A673 (cell line): ENCODE measurements at regions not wholly inside any gene's neighbourhood (a gene's known extent, or its start where the extent isn't known, plus 50 kb on each side); places are given as distances from the start of the nearest gene placed in this dataset.

ENCODE experiments used
- BruUV-seq: library from RNA; stranded (reverse); fragments of 400-500 nt; replicated peaks from 2 replicates; lab custom pipeline; 2021; lab: Mats Ljungman, UMichigan
- CTCF ChIA-PET: fragments of 300-600 bp; sonication (Branson Sonifier 250); formaldehyde crosslinking; loops from one replicate; lab custom pipeline; 2022; ENCODE audit warnings: antibody characterized with exemption; lab: Charles Lee
- POLR2A ChIA-PET: fragments of 300-600 bp; sonication (Branson Sonifier 250); formaldehyde crosslinking; loops from one replicate; lab custom pipeline; 2022; ENCODE audit warnings: antibody characterized with exemption; ENCODE audit not compliant: low non-redundant PET; lab: Charles Lee
- DNase-seq: peaks from one replicate; pipeline ENCODE4 v3.0.0-alpha.2; 2015; ENCODE audit warnings: low spot score
- H3K27ac ChIP-seq: fragments of 200-600 bp; sonication (generic); 2 replicates; pipeline ENCODE4 v1.5.1; 2016; ENCODE audit warnings: mixed run types, low read depth, mild to moderate bottlenecking, mixed read lengths, antibody characterized with exemption, low read length; ENCODE audit not compliant: poor library complexity, severe bottlenecking
- H3K27me3 ChIP-seq: fragments of 200-600 bp; sonication (generic); replicated peaks from 2 replicates; pipeline ENCODE4 v1.6.1; 2017; ENCODE audit warnings: mixed run types, low read depth, mild to moderate bottlenecking, mixed read lengths, antibody characterized with exemption, low read length; ENCODE audit not compliant: insufficient read depth, poor library complexity
- H3K36me3 ChIP-seq: fragments of 200-600 bp; sonication (generic); 2 replicates; pipeline ENCODE4 v1.6.1; 2016; ENCODE audit warnings: mixed run types, mild to moderate bottlenecking, mixed read lengths, antibody characterized with exemption, low read length; ENCODE audit not compliant: insufficient read depth, poor library complexity, severe bottlenecking
- H3K4me1 ChIP-seq: fragments of 200-600 bp; sonication (generic); 2 replicates; pipeline ENCODE4 v1.6.1; 2017; ENCODE audit warnings: mixed run types, mild to moderate bottlenecking, mixed read lengths, antibody characterized with exemption, low read length; ENCODE audit not compliant: insufficient read depth, poor library complexity, severe bottlenecking
- H3K4me3 ChIP-seq: fragments of 200-600 bp; sonication (generic); 2 replicates; pipeline ENCODE4 v1.5.1; 2016; ENCODE audit warnings: low read depth, mixed run types, mild to moderate bottlenecking, mixed read lengths, low read length; ENCODE audit not compliant: poor library complexity, severe bottlenecking
- H3K9me3 ChIP-seq: fragments of 200-600 bp; sonication (generic); 2 replicates; pipeline ENCODE4 v1.6.1; 2016; ENCODE audit warnings: mixed run types, low read depth, mild to moderate bottlenecking, mixed read lengths, antibody characterized with exemption, low read length; ENCODE audit not compliant: poor library complexity, severe bottlenecking
- EZH2 ChIP-seq: fragments of 200-600 bp; sonication (generic); IDR thresholded peaks from 2 replicates; pipeline ENCODE4 v1.6.1; 2017; ENCODE audit warnings: borderline replicate concordance, low read depth, mild to moderate bottlenecking, mixed read lengths, antibody characterized with exemption, low read length; ENCODE audit not compliant: poor library complexity, severe bottlenecking
- intact Hi-C: fragments of 100-400 bp; cut with micrococcal nuclease; formaldehyde crosslinking; loops from one replicate; pipeline ENCODE4 v1.10.0; 2022; ENCODE audit not compliant: unreplicated experiment
- TF ChIP-seq, protein P1 (sequence below): fragments of 300-800, 200-600 bp; sonication (generic); conservative IDR thresholded peaks from 2 replicates; pipeline ENCODE4 v1.5.1; 2017; ENCODE audit warnings: low read depth, mild to moderate bottlenecking, antibody characterized with exemption, low read length, moderate library complexity, mixed read lengths

GRCh38 chr6:112594886-112595594, 247.9 kb downstream of the RFPL4B start:
- ChIA-PET CTCF (no interaction called here), POLR2A (no interaction called here)
- no peak overlapping the region for H3K27ac ChIP-seq
- intact Hi-C loops = loop anchor here (10.0 kb wide), 1 partner anchor 260 kb away; no protein-coding TSS in a partner anchor
- H3K36me3 ChIP-seq = no peaks in the 10 kb centered on the region
- no TSS peak for BruUV-seq
- no peak for TF ChIP-seq EZH2
- TF ChIP-seq, protein P1, sequence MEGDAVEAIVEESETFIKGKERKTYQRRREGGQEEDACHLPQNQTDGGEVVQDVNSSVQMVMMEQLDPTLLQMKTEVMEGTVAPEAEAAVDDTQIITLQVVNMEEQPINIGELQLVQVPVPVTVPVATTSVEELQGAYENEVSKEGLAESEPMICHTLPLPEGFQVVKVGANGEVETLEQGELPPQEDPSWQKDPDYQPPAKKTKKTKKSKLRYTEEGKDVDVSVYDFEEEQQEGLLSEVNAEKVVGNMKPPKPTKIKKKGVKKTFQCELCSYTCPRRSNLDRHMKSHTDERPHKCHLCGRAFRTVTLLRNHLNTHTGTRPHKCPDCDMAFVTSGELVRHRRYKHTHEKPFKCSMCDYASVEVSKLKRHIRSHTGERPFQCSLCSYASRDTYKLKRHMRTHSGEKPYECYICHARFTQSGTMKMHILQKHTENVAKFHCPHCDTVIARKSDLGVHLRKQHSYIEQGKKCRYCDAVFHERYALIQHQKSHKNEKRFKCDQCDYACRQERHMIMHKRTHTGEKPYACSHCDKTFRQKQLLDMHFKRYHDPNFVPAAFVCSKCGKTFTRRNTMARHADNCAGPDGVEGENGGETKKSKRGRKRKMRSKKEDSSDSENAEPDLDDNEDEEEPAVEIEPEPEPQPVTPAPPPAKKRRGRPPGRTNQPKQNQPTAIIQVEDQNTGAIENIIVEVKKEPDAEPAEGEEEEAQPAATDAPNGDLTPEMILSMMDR = no peak
- peaks cover 13% of the 10 kb centered on the region for H3K4me1 ChIP-seq
- DNase-seq = no peak
- peaks cover 3% of the 10 kb centered on the region for H3K9me3 ChIP-seq
- no peaks in the 10 kb centered on the region for H3K27me3 ChIP-seq
- no peak overlapping the region for H3K4me3 ChIP-seq

DNA sequence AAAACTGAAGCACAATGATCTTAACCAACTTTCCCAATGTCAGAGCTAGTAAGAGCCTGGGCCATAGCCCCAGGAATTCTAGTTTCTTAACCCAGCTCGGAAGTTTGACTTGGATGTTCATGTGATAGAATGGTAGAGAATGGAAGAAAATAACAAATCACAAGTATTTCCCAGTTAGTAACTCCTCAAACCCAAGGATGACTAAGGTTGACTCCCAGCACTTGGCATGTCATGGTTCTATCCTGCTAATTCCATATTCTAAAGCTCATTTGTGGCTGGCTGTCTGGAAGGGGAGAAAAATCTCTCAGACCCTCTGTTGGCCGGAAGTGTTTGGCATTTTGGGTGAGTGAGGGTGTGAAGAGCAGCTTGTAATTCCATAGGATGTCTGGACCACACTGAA, 248.7 kb downstream of the RFPL4B start:
- Histone ChIP-seq H3K9me3 (peaks cover 3% of the 10 kb centered on the region), H3K36me3 (no peaks in the 10 kb centered on the region), H3K4me3 (no peak overlapping the region), H3K4me1 (peaks cover 13% of the 10 kb centered on the region), H3K27me3 (no peaks in the 10 kb centered on the region), H3K27ac (no peak overlapping the region)
- ChIA-PET POLR2A (interaction anchor here (0.7 kb wide), 1 partner anchor 1264 kb away, joined by 4 read pairs; no protein-coding TSS in a partner anchor), CTCF (no interaction called here)
- intact Hi-C loops = loop anchor here (10.0 kb wide), 1 partner anchor 261 kb away; no protein-coding TSS in a partner anchor
- BruUV-seq = no TSS peak
- no peak for DNase-seq
- TF ChIP-seq, protein P1 = no peak
- no peak for TF ChIP-seq EZH2

DNA sequence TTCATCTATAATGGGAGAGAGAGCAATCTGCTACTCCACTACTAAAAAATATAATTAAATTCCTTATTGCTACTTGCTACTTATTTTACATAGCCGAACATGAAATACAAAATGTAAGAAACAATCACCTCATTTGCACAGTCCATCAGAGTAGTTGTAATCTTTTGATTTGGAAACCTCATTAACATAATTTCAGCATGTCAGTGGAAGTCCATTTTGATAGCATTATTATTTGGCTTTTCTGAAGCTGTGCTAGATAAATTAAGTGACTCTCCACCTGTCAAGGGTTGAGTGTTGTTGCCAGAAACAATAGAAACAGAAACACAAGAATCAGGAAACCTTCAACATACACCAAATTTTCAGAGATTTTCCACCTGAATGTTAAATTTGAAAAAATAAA, 250.0 kb downstream of the RFPL4B start:
- Histone ChIP-seq H3K9me3 (peaks cover 3% of the 10 kb centered on the region), H3K27ac (no peak overlapping the region), H3K27me3 (no peaks in the 10 kb centered on the region), H3K4me3 (no peak overlapping the region), H3K36me3 (no peaks in the 10 kb centered on the region), H3K4me1 (peaks cover 13% of the 10 kb centered on the region)
- intact Hi-C loops = loop anchor here (10.0 kb wide), 1 partner anchor 262 kb away; no protein-coding TSS in a partner anchor
- no peak for DNase-seq
- TF ChIP-seq, protein P1 = no peak
- TF ChIP-seq EZH2 = no peak
- ChIA-PET POLR2A (no interaction called here), CTCF (no interaction called here)
- no TSS peak for BruUV-seq
